ENCODE measurements at regions not wholly inside any gene's neighbourhood (a gene's known extent, or its start where the extent isn't known, plus 50 kb on each side); places are given as distances from the start of the nearest gene placed in this dataset.

DNA sequence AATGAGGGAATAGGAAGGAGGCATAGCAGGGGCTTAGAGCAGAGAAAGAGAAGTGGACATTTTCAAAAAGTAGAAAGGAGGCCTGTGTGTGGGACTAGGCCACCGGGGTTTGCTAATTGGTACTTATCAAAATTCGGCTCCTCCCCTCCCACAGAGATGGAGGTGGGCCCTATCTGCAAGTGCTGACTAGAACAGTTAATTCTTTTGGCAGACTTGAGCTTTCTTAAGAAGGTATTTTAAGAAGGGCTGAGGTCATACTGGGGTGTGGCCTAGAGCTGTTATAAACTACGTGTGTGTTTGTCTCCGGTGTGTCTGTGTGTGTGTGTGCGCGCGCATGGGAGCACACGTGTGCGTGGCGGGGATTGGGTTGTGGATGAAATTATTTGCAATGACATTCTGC, 1086.5 kb downstream of the EFNA5 start:
- TF ChIP-seq, protein P1, sequence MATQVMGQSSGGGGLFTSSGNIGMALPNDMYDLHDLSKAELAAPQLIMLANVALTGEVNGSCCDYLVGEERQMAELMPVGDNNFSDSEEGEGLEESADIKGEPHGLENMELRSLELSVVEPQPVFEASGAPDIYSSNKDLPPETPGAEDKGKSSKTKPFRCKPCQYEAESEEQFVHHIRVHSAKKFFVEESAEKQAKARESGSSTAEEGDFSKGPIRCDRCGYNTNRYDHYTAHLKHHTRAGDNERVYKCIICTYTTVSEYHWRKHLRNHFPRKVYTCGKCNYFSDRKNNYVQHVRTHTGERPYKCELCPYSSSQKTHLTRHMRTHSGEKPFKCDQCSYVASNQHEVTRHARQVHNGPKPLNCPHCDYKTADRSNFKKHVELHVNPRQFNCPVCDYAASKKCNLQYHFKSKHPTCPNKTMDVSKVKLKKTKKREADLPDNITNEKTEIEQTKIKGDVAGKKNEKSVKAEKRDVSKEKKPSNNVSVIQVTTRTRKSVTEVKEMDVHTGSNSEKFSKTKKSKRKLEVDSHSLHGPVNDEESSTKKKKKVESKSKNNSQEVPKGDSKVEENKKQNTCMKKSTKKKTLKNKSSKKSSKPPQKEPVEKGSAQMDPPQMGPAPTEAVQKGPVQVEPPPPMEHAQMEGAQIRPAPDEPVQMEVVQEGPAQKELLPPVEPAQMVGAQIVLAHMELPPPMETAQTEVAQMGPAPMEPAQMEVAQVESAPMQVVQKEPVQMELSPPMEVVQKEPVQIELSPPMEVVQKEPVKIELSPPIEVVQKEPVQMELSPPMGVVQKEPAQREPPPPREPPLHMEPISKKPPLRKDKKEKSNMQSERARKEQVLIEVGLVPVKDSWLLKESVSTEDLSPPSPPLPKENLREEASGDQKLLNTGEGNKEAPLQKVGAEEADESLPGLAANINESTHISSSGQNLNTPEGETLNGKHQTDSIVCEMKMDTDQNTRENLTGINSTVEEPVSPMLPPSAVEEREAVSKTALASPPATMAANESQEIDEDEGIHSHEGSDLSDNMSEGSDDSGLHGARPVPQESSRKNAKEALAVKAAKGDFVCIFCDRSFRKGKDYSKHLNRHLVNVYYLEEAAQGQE (IDR thresholded peaks at IDR 0.05): no peak
- TF ChIP-seq FOXA1 (IDR thresholded peaks at IDR 0.05) (no peak), RXRA (IDR thresholded peaks at IDR 0.05) (no peak), SP1 (IDR thresholded peaks at IDR 0.05) (no peak), RAD21 (IDR thresholded peaks at IDR 0.05) (no peak), HNF4A (conservative IDR thresholded peaks at IDR 0.05) (no peak), GABPA (IDR thresholded peaks at IDR 0.05 in 1 of 2, conservative IDR thresholded peaks at IDR 0.05 in 1 of 2) (no peak), YY1 (IDR thresholded peaks at IDR 0.05) (no peak)
- TF ChIP-seq, protein P2, sequence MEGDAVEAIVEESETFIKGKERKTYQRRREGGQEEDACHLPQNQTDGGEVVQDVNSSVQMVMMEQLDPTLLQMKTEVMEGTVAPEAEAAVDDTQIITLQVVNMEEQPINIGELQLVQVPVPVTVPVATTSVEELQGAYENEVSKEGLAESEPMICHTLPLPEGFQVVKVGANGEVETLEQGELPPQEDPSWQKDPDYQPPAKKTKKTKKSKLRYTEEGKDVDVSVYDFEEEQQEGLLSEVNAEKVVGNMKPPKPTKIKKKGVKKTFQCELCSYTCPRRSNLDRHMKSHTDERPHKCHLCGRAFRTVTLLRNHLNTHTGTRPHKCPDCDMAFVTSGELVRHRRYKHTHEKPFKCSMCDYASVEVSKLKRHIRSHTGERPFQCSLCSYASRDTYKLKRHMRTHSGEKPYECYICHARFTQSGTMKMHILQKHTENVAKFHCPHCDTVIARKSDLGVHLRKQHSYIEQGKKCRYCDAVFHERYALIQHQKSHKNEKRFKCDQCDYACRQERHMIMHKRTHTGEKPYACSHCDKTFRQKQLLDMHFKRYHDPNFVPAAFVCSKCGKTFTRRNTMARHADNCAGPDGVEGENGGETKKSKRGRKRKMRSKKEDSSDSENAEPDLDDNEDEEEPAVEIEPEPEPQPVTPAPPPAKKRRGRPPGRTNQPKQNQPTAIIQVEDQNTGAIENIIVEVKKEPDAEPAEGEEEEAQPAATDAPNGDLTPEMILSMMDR (IDR thresholded peaks at IDR 0.05; ENCODE audit: low read depth, low read length, missing input control): no peak
- TF ChIP-seq, protein P3, sequence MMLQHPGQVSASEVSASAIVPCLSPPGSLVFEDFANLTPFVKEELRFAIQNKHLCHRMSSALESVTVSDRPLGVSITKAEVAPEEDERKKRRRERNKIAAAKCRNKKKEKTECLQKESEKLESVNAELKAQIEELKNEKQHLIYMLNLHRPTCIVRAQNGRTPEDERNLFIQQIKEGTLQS (IDR thresholded peaks at IDR 0.05): no peak

Data from liver (tissue), 3 donors.